HG03520 (cell line): ENCODE measurements at regions not wholly inside any gene's neighbourhood (a gene's known extent, or its start where the extent isn't known, plus 50 kb on each side); places are given as distances from the start of the nearest gene placed in this dataset.

Experiments used
- ATAC-seq: cut with Tn5 transposase; IDR thresholded peaks from one replicate; pipeline ENCODE4 v1.9.1; 2021; ENCODE audit warnings: mild to moderate bottlenecking, moderate library complexity; ENCODE audit not compliant: unreplicated experiment

DNA sequence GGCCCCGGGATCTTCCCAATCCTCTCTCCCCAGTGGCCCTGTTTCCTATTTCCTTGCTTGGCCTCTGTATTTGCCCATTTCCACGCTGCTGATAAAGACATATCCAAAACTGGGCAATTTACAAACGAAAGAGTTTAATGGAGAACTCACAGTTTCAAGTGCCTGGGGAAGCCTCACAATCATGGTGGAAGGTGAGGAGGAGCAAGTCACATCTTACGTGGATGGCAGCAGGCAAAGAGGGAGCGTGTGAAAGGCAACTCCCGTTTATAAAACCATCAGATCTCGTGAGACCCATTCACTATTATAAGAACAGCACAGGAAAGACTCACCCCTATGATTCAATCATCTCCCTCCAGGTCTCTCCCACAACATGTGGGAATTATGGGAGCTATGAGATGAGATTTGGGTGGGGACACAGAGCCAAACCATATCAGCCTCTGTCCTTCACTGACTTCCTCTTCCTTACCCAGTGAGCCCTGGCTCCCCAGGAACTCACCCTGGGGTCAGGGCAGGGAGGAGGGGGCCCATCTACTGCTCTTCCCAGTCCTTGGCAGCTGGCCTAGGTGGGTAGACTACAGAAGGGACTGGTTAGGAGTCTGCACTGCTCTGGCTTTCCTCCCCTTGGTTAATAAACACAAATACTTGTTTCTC is 105.8 kb upstream of the MYCN start:
- no peak for ATAC-seq

DNA sequence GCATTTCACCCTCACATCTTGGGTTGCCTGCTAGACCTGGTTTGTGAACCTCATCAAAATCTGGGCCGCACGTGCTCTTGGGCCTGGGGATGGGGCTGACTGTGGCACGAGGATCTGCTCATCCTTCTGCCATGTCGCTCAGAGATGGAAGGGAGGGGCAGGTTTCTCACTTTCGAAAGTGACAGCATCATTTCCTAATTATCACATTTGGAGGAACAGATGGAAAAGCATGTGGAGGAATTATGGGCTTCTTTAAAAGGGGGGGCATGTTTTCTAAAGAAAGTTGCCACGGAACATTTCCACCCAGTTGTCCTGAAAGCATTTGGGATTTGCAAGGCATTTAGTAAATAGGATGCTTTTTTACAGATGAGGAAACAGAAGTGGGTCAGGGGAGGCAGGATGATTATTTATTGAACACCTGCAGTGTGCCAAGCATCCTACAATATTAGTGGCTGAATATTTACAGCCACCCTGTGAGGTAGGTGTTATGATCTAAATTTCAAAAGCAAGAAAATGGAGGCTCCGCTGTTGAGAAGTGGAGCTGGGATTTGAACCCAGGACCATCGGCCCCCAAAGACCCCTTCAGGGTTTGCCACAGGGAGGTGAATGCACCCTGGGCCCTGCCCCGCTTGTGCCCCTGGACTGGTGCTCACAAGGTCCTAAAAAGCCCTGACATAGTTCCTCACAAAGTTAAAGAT is 104.2 kb upstream of the MYCN start:
- no peak for ATAC-seq

DNA sequence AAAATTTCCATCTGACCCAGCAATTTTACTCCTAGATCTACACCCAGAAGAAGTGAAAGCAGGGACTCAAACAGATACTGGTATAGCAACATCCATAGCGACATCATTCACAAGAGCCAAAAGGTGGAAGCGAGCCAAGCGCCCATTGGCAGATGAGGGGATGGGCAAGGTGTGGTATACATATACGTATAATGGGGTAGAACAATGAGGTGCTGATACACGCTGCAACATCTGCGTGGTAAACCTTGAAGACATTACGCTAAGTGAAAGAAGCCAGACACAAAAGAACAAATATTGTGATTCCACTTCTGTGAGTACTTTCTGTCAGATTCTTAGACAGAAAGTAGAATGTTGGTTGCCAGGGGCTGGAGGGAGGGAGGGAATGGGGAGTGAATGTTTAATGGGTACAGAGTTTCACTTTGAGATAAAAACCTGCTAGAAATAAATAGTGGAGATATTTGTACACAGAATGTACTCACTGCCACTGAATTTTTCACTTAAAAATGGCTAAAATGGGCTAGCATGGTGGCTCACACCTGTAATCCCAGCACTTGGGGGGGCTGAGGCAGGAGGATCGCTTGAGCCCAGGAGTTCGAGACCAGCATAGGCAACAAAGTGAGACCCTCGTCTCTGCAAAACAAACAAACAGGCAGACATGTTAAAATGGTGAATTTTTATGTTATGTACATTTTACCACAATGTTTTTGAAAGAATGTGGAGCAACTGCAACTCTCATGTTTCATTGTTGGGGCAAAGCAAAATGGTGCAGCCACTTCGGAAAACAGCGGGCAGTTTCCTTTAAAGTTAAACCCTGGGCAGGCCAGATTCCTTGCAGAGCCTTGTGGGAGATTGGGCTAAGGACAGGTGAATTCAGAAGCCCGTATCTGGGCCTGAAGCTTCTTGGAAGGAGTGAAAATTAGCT is 103.4 kb upstream of the MYCN start:
- ATAC-seq, result no peak

DNA sequence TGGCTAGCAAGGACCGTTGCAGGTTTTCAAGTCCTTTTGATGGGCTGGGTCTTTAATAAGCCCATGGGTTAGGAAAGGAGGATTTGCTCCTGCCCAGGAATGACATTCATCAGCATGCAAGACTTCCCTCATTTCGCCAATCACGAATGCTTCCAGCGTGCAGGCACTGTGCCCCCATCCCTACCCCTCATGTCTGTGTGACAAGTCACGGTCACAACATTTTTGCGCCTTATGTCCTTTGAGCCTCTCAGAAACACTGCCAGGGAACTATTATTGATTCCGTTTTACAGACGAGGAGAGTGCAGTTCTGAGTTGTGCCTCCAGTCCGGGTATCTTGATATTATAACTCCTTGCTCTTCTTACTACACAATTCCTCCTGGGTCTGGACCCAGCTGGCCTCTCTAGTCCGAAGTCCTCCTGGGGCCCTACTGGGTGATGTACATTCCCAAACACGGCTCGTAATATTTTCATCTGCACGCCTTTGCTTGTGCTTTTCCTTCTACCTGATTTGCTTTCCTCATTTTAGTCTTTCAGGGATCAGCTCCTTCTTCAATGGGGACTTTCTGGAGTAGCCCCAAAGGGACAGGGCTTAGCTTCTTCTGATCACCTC is 101.8 kb upstream of the MYCN start:
- no peak for ATAC-seq

DNA sequence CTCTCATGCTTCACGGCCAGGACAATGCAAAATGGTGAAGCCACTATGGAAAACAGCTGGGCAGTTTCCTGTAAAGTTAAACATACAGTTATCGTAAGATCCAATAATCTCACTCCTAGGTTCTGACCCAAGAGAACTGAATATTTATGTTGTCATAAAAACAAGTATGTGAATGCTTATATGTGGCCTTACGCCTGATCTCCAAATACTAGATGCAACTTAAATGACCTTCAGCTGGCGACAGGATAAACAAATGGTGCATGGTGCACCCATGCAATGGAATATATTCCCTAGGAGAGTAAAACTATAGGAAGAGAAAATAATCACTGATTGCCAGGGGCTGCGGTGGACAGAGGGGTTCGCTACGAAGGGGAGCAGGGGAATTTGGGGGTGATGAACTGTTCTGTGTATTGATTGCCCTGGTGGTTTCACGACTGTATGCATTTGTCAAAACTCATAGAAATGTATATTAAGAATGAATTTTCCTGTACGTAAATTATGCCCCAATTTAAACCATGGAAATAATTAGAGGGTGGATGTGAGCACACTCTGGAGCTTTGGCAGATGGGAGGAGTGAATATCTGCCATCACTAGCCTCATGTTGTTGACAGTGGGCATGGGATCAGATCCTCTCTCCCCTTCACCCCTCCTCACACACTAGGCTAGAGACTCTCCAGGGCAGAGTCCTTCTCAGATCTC is 100.8 kb upstream of the MYCN start:
- no peak for ATAC-seq

DNA sequence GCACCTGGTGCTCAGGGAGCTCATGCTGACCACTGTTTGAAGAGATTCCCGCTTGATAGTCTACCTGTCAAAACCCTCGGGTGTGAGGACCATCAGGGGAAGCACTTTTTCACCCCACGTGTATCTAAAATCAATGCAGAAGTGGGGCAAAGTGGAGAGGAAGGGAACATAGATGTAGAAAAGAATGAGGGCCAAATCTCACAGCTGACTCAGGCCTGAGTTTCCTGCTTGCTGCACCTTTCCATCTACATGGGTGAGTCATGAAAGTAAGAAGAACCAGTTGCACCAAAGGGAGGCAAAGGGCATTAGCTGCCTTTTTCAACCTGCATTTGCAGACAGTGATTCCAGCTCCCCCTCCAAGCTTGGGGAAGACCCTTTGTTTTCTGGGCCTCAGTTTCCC is 100.2 kb upstream of the MYCN start:
- no peak for ATAC-seq

DNA sequence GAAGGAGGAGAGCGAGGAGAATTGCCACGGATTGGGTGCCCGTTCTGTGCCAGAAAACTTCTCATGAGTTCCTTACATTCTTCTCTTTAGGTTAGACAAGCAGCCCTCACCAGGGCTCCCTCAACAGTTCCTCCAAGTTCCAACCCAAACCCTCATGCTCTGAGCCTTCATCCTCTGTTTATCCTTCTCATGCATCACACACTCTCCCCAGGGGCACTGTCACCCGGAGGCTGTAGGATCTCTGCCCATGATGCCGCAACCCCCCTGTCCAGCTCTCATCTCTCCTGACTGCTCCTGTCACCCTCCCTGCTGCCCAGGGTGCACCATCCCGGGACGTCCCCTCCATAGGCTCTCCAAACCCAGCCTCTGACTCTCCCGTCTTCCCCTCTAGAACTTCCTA is 99.4 kb upstream of the MYCN start:
- ATAC-seq, result no peak

DNA sequence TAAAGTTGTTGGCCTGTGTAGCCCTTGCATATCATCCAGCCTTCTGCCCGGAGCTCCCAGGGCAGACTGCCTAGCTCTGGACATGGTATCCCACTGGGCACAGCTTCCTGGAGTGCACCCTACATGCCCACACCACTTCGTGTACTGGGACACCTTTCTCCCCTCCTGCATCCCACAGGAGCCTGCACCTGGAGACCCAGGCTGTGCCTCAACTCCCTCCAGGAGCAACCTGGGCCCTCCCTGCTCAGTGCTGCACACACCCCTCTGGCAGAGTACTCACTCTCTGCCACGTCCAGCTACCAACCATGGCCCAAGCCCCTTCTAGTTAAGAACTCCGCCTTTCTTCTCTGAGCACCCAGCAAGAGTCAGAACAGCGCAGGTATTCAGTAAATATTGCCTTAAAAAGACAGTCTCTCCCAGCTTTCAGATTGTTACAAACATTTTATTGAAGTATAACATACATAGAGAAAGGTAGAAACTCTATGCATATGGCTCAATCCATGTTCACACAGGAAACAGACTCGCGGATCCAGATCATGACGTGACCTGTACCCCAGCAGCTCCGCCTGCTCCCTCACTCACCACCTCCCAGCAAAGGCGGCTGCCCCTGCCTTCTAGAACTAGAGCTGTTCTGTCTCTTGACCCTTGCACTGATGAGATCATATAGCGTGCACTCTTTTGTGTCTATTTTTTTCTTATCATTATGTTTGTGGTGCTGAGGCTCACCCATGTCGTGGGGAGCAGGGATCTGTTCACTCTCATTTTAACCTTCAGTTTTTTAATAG is 98.4 kb upstream of the MYCN start:
- no peak for ATAC-seq

DNA sequence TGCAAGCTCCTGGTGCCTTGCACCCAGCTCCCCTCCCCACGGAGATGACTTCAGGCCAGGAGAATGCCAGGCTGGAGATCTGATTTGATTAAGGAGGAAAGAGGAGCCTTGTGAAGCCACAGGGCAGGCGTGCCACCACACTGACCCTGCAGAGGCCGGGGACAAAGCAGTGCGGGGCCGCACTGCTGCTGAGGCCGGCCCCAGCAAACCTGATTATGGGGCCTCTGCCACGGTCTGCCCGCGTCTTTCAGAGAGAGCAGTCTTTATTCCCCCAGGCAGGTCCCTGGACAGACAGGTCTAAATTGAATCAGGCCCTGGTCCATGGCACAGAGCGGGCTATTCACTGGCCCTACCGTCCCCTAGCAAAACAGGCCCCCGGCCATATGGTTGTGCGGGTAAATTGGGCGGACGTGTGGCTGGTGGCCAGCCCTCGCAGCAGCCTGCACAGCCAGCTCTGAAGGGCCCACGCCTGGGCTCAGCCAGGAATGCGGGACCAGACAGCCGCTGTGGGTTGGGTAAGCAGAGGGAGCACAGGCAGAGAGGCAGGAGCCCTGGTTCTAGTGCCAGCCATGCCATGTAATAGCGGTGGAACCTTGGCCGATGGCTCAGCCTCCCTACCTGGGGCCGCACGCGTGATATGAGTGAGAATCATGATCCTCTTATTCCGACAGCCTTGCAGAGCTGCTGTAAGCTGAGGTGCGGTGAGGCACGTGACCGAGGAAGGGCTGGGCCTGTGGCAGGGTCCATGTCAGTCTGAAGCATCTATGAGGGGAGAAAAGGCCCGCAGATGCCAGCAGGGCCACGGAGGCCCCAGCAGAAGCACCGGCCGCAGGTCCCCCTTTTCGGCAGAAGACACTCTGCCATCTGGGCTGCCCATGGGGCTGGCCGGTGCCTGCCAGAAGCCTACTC is 97.3 kb upstream of the MYCN start:
- ATAC-seq, result no peak

DNA sequence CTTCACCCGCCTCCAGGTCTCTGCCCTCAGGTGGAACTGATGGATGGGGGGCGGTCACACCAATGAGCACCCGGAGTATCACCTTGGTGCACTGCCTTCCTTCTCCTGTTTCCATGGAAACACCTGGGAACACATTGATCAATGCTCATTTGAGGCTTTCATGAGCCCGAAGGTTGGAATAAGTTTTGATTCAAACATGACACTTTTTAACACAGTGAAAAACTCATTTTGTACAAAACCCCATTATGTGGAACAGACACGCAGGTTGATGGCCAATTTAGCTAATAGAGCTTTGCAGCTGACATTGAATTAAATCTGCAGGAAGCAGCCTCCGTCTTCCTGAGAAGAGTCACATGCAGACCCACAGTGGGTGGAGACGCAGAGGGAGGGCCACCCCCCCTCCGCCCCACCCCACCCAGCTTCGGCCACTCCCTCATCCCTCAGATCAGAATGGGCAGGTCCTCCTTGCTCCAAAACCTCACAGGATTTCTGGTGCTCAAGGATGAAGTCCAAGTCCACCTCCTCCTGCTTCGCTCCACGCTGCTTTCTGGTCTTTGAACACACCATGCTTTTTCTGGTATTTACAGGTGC is 96.0 kb upstream of the MYCN start:
- ATAC-seq, result no peak

DNA sequence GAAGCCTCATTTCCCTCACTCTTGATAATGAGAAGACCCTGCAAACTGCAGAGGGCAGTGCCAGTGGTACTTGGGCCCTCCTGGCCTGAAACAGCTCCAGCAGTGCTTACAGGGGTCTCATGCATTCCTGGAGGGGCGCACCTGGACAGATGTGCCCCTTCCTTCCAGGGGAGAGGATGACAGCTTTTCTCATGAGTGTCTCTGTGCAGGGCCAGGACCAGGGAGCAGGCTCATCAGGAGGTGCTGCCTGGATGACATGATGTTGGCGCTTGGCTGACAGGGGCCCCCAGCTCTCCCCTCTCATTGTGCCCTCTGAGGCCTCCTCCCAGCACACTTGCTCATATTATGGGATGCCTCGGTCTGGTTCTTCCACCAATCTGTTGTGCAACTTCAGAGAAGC is 95.1 kb upstream of the MYCN start:
- no peak for ATAC-seq

DNA sequence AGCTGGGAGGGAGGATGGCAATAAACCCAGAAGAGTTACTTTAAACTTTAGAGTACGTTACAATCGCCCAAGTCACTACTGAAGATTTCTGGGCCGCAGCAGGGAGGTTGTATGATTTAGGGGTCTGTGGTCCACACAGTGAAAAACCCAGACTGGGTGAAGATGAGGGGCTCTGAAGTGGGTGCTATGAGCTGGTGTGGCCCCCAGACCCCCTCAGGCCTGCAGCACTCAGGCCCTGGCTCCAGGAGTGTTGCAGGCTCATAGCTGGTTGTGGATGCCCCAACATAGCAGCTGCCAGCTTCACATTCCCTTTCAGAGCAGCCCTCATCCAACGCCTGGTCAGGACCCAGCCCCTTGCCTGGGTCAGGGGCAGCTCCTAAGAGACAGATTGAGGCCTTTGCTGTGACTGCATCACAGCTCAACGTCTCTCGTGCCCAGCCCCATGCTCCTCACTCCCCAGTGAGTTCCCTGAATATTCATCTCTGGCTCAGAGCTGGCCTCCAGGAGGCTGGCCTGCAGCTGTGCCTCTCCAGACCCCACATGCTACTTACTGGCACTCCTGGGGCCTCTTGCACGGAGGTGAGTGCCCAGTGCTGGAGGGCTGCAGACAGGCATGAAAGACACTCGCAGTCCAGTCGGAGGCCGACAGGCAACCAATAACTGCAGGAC is 94.5 kb upstream of the MYCN start:
- ATAC-seq, result no peak

DNA sequence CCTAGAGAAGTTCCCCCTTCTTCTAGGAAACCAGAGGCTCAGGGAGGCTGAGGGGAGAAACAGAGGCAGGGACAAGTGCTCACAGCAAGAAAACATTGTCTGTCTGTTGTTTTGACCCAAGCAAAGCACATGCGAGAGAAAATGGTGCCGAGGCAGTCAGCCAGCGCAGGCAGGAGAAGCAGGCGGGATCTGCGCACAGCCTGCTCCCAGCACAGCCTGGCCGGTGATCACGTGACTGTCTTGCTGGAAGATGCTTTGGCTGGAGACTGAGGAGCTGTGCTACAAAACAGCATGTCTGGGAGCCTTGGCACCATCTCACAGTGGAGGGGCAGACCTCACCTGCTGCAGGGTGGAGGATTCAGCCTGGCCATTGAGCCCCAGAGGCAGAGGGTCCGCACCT is 93.7 kb upstream of the MYCN start:
- ATAC-seq, result no peak

DNA sequence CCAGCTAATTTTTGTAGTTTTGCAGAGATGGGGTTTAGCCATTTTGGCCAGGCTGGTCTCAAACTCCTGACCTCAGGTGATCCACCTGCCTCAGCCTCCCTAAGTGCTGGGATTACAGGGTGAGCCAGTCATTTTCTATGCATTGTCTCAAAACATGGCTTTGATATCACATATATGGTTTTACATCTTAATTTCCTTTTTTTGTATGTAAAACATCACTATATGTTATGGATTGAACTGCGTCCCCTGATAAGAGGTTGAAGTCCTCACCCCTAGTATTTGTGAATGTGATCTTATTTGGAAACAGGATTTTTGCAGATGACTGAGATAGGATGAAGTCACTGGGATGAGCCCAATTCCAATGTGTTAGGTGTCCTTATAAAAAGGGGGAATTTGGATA is 89.8 kb upstream of the MYCN start:
- ATAC-seq, result no peak

DNA sequence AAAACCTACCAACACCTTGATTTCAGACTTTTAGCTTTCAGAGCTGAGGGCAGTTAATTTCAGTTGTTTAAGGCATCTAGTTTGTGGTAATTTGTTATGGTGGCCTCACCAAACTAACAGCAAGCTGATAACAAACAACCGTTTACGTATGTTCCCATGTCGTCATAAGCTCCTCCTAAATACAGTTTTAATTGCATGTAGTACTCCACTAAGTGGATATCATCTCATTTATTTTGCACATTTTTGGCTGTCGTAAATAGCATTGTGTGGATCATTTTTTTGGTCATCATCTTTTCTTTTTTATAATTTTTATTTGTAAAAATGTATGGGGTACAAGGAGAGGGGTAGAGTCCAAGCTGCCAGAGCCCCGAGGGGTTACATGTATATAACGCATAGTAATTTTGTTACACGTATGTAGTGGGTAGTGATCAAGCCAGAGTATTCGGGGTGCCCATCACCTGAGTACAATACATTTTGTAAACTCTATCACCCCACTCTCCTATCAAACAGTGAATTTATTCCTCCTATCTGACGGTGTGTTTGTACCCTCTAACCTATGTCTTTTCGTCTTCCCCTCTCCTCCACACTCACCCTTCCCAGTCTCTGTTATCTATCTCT is 89.2 kb upstream of the MYCN start:
- no peak for ATAC-seq

DNA sequence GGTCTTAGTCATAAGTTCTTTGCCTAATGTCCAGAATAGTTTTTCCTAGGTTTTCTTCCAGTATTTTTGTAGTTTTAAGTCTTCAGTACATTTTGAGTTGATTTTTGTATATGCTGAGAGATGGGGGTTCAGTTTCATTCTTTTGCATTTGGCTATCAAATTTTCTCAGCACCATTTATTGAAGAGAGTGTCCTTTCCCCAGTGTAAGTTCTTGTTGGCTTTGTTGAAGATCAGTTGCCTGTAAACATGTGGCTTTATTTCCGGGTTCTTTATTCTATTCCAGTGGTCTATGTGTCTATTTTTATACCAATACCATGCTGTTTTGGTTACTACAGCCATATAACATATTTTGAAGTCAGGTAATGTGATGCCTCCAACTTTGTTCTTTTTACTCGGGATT is 87.5 kb upstream of the MYCN start:
- no peak for ATAC-seq

DNA sequence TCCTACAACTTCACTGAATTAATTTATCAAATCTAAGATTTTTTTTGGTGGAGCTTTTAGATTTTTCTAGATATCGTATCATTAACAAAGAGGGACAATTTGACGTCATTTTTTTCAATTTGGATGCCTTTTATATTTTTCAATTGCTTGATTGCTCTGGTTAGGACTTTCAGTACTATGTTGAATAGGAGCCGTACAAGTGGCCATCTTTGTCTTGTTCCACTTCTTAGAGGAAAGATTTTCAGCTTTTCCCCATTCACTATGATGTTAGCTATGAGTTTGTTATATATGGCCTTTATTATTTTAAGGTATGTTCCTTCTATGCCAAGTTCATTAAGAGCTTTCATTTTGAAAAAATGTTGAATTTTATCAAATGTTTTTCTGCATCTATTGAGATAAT is 86.4 kb upstream of the MYCN start:
- ATAC-seq, result no peak

DNA sequence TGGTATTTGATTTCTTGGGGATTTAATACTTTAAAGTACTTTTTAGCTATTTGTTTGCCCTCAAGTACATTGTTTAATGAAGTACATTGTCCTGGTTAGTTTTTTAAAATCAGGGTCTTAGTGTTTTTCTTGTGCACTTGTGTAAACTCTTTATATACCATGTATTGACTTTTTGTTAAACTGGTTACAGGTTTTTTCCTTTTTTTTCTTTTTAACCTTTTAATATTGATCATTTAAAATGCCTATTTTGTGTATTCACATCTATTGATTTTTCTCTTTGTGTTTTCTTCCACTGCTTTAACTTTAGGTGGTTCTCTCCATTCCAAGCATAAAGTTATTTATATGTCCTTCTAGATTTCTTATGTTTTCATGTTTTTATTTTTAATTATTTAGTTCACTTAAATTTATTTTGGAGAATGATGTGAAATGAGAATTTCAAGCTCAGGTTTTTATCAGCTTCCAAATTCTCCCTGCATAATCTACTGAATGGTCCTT is 84.5 kb upstream of the MYCN start:
- ATAC-seq, result no peak
